DLD1 (cell line): ENCODE measurements at regions not wholly inside any gene's neighbourhood (a gene's known extent, or its start where the extent isn't known, plus 50 kb on each side); places are given as distances from the start of the nearest gene placed in this dataset.

Source experiments
- in situ Hi-C: cut with HindIII; loops from 2 replicates; pipeline ENCODE4 v1.10.0; 2017; ENCODE audit warnings: low sequenced_read_pairs

DNA sequence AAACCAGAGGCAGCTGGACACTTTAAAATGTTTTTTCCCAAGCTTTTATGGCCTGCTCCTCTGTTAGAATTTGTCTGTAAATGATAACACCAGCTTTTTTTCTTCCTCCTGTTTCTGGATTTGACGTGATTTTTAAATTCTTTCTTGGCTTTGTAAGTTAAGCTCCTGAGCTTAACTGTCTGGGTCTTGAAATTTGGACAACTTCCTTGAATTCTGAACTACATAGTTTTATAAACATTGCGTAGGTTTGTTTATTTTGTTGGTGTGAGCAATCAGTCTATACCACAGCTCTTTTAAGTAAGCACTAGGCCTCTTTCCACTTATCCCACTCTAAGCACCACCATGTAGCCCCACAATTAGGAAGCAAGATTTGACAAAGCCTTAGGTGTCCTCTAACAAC is 144.4 kb upstream of the GUCY1A1 start:
- in situ Hi-C loops: no loop called here

DNA sequence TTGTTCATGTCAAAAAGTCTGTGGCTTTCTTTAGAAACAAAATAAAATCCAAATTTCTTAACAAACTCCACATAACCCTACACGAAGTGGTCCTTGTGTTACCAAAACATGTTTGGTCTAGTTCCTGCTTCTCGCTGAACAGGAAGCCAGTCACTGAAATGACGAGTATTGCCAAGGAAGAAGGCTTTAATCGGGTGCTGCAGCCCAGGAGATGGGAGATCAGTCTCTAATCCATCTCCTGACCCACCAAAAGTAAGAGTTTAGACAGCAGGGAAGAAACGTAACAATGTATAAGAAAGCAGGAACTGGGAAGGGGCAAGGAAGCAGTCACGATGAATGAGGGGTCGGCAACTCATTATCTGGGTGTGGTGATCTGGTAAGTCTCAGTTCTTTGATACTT is 144.6 kb upstream of the MAP9 start:
- in situ Hi-C loops: no loop called here

DNA sequence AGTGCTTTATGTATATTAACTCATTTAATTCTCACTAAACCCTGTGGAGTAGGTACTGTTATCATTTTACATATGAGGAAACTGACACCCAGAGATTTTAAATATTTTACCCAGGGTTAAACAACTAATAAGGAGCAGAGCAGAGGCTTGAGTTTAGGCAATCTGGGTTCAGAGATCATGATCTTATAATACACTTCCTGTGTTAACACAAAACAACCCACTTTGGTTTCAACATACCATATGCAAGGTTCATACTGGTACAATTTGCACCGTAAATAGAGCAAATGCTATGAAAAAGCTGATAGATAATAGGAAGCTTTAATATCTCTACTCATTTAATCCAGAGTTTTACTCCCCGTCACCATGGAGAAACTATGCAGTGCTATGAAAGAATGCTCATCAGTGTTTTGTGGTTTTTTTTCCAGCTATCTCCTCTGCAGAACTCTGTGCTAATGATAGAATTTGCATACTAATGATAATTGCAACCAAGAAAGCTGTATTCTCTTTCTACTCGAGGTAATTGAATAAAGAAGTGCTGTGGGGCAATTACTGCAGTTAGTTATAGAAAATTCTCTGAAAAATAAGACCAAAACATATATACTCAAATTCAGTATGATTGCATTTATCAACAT is 138.8 kb upstream of the MAP9 start:
- in situ Hi-C loops: no loop called here

DNA sequence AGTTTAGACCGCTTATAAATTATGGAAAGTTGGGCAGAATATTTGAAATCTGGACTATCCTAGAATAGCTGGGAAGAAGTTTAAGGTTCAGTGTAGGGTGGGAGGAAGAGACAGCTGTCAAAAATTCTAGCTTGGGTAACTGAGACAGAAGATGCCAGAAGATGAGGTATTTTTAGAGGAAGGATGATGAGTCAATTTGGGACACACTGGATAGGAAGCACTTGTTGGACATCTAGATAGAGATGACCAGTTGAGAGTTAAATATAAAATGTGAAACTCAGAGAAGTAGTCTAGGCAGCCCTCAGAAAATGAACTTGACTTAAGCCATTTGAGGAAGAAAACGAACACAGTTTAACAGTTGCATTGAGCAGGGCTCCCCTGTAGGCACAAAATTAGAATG is 137.9 kb upstream of the MAP9 start:
- in situ Hi-C loops: no loop called here

DNA sequence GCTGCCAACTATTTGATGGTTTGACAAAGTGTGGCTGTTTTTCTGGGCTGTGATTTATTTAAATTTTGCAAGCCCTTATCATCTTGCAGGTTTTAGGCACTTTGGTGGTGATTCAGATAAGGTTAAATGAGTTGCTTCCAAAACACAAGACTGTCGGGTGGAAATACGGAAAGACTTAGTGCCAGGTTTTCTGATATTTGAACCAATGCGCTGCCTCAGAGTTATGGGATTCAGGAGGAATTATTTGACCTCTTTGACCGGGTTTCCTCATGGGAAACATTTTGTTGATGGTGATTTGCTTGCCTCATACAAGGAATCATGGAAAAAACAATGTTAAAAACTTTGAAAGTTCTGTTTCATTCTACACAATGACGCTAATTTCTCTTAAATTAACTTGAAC is 136.1 kb upstream of the MAP9 start:
- in situ Hi-C loops: no loop called here

DNA sequence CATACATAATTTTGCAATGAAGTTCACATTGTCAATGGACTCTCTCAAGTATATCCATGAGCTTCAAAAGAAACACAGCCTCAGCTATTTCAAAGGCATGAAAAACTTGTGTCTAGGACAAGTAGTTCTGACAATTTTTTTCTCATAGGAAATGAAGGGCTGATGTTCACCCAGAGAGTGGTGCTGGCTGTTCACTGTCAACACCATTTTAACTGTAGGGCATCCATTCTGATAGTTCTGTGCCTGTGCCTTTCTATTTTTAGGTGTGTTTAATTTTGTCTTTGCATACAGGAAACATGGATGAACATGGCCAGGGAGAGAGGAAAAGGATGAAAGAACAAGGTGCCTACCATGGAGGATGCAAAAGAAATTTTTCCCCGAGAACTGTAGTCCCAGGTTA is 135.3 kb upstream of the MAP9 start:
- in situ Hi-C loops: no loop called here

DNA sequence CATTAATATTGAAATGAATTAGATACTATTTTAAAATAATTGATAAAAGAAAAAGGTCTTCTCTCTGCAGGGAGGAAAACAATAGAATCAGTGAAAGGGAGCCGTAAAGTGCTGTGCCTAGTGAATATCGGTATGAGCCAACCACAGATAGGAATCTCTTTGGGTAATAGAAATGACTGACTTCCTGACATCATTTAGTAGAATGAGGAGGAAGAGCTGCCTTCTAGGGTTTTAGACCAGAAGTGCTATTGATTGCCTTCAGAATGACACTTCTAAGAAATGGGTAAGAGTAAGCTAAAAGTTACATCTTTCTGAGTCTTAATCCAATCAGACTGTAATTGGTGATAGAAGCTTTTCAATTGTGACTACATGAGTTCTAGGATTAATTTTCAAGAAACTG is 134.0 kb upstream of the MAP9 start:
- in situ Hi-C loops: no loop called here

DNA sequence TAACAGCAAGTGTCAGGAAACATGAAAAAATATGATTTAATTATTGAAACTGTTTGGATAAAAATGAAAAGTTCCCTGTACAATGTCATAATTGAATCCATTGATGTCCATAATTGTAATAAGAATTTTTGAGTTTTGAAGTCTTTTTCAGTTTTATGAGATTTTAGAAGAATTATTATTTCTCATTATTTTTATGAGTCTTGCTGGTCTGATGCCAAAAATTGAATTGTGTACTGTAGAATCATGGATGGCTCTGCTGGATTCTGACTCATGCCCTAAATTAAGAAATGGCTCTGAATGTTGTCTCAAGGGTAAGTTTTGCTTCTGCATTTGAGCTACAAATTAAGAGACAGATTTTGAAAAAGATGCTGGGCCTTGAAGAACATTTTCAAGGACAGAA is 132.8 kb upstream of the MAP9 start:
- in situ Hi-C loops: no loop called here

DNA sequence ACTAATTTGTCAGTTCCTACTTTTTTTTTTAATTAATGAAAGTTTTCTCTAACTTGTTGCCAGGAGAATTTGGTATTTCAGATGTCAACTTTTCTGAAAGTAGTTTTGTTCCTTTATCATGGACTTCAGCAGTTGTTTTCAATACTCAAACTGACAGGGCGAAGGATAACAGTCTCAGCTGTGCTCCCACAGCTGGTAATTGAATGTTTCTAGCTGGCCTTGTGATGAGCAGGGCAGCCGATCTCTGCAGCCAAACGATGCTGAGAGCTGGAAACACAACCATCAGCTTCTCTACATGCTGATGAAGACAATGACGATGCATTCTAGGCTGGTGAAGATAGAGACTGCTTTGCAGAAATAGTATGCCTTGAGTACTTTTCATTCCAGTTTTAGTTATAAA is 130.0 kb upstream of the MAP9 start:
- in situ Hi-C loops: no loop called here

DNA sequence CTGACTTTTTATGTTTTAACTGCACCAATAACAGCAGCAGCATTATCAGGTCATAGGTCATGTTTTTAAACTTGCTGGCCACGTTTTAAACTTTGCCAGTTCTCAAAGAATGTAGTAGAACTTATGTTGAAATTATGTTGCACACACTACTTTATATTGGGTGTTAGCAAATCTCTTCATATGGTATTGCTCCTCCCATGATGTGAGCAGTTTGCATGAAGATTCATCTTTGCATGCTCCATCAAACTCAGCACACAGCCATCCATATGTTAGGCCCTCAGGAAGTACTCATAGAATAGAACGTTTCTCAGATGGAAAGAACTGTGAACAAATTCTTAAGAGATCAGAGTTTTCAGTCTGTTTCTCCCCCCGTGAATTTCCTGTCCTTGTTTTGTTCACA is 128.6 kb upstream of the MAP9 start:
- in situ Hi-C loops: no loop called here

DNA sequence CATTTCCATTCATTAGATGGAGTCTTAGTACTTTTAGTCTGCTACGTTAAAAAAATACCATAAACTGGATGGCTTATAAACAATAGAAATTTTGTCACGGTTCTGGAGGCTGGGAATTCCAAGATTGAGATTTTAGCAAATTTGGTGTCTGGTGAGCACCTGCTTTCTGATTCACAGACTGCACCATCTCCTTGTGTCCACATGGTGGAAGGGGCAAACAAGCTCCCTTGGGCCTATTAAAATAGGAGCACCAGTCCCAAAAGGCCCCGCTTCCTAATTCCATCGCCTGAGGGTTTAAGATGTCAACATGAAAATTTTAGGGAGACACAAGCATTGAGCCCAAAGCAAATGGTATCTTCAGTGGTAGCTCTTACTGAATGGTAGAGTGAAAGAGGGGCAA is 120.5 kb upstream of the MAP9 start:
- in situ Hi-C loops: no loop called here

DNA sequence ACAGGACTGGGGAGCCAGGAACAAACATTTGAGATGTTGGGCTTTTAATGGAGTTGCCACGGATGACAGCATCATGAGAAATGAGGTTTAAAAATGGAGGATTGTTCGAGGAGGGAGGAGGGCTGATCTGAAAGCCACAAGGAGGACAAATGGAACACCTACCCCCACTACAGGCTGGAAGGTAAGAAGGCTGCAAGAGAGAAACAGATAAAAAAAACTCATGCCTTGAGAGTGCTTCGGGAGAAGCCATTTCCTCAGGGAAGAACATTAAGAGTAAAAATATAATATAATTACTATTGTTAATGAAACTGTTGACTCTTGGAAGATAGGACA is 119.5 kb upstream of the MAP9 start:
- in situ Hi-C loops: no loop called here

DNA sequence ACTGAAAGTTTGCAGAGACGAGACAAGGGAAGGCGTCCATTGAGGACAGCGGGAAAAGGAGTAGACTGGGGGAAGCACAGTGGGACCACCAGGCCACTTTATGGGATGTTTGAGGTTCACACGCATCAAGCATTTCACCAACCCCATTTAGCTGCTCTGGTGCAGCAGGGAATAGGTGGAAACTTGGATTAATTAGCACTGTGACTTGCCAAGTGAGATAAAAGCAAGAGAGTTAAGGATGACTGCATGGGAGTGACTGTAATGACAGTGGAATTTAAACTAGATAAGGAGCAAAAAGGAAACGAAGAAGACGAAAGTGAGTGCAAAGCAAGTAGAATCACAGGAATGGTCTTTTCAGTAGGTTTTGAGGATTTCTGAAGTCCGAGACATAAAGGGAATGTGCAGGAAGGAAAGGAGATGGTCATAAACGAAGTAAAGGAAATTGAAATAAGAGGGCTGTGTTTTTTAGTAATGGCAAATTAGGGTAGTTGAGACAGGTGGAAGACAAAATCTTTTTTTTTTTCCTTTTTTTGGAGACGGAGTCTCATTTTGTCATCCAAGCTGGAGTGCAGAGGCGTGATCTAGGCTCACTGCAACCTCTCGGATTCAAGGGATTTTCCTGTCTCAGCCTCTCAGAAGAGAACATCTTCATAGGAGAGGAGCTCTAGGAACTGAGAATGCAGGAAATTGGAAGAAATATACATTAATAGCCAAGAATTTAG is 119.0 kb upstream of the MAP9 start:
- in situ Hi-C loops: no loop called here

DNA sequence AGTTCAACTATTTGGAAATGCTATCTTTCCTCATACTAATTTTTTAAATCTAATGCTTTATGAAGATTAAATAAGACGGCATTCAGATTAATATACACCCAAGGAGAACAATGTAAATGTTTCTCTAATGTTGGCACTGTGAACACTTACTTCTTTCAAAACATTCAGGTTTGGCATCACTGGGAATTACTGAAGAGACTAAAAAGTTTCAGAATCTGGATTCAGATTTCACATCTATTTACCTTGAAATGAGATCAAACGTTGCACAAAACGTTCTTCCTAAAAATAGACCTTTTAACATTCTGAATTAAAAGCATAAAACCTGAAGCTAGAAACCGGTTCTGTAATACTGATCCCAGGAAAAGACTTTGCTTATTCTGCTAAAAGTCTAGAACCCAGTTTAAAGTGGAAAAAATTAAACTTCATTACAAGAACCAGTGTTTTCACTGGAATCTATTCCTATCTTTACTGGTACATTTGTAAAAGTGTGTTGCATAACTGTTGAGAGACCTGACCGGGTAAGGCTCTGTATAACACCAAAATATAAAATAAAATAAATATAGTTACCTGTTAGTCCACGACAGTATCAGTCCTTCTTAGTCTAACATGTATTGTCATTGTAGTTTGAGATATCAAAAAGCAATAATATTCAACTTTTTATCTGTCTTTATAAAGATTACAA is 117.4 kb upstream of the MAP9 start:
- in situ Hi-C loops: no loop called here

DNA sequence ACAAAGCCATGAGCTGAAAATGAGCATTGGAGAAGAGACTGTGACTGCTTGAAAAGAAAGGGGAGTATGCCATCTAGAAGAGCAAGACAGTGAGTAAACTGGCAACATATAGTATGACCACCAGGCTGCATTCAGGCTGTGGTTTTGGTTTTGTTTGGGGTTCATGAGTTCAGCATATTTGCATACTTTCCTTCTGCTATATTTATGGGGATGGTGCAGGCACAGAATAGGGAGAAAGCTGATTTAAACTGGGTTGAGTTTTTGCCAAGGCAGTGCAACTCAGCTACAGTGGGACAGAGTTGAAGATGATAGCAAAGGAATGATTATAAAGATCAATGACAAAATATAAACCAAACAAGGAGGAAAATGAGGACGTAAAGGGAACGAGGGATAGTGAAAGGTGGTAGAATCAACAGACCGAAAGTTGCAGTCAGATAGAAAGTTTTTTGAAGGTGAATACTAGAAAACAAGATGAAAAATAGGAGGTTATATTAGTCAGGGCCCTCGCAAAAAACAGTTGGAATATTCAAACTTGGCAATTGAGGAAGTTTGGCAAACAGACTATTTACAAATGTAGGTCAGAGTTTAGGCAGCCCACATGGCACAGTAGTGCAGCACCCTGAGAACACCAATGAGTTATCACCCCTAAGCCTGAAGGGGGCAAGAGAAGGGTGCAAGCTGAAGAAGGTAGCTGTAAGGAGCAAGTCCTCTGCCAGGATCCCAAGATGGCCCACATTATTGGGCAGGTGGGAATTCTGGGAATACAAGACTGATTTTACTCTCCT is 114.8 kb upstream of the MAP9 start:
- in situ Hi-C loops: no loop called here

DNA sequence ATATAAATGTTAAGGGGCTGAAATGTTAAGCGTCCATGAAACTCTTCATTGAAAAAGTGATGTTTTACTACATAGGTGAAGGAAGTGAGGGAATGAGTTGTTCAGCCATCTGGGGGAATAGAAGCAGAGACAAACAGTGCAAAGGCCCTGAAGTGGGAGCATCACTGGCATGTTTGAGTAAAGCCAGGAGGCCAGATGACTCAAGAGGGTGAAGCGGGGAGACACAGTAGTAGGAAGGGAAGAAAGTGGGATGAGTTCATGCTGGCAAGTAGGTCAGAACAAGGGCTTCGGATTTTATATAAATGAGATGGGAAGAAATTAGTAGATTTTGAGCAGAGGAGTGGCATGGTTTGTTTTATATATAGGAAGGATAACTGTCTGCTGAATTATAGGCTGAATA is 112.5 kb upstream of the MAP9 start:
- in situ Hi-C loops: no loop called here

DNA sequence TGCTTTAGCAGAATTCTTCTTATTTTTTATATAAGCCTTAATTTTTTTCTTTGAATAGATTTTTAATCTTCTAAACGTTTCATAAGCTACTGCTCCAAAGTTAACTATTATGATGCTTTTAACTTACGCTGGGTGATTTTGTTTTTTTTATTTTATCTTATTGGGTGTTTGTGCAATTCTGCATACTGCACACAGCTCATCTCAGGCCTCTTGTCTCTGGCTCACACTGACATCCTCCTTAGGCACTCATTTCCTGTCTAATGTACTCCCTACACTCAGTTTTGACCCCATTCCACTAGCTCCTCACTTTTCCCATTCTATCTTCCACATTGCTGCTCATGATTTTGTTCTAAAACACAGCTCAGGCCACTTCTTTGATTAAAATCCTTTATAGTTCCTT is 111.9 kb upstream of the MAP9 start:
- in situ Hi-C loops: no loop called here

DNA sequence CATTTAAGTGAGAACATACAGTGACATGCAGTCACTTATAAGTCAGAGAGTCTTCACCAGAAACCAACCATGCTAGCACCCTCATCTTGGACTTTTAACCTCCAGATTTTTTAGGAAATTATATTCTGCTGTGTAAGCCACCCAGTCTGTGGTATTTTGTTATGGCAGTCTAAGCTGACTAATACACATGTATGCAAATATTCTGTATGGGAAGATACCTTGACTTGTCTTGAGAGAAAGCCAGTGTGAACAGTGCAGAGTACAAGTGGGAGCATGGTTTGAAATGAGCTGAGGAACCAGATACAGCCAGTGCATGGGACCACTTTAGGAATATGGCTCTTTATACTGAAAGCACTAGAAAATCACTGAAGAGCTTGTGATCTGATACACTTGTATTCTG is 110.4 kb upstream of the MAP9 start:
- in situ Hi-C loops: no loop called here

DNA sequence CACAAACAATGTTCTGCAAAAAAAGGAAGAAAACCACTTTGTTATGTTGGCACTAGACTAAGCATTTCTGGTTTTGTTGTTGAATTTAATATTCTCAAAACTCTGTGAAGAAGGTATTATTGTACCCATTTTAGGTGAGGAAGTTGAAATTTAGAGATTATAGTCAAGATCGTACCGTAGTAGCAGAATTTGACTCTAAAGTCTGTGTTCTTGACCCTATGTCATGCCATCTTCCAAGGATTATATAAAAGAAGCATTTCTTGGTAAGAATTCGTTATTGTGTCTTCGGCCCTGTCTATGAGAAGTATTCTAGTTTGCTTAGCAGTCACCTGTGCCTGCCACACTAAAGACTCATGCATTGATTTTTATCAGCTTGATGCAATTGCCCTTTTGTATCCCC is 104.4 kb upstream of the MAP9 start:
- in situ Hi-C loops: no loop called here

DNA sequence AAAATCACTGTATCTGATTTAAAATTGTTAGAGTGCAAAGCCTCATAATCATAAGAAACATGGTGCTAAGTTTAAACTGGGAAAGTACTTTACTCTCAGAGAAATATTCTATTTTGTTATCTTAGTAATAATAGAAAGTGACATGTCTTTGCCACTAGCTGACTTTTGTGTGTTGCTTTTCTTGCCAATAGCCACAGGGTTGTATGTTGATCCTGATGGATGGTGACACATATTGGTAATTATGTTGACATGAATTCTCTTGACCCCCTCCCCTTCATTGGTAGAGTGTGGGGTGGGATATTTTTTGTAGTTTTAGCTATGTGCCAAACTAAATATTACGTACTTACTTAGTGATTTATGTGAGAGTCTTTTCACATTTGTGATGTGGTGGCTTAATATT is 103.1 kb upstream of the MAP9 start:
- in situ Hi-C loops: no loop called here

DNA sequence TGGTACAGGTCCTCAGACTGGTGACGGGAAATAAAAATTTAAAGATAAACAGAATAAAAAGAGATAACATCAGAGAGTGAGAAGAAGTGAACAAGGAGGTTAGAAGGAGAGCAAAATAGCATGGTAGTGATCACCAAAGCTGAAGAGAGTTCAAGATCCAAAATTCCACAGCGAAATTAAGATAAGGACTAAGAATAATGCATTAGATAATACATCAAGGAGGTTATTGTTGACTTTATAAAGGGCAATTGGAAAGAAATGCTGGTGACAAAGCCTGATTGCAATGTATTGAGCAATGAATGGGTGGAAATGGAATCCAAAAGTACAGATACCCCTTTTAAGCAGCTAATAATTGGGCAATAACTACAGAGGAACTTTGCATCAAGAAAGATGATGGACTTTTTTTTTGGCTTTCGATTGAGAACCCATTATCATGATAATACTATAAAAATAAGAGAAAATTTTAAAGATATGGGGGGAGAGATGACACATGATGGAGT is 101.6 kb upstream of the MAP9 start:
- in situ Hi-C loops: no loop called here

DNA sequence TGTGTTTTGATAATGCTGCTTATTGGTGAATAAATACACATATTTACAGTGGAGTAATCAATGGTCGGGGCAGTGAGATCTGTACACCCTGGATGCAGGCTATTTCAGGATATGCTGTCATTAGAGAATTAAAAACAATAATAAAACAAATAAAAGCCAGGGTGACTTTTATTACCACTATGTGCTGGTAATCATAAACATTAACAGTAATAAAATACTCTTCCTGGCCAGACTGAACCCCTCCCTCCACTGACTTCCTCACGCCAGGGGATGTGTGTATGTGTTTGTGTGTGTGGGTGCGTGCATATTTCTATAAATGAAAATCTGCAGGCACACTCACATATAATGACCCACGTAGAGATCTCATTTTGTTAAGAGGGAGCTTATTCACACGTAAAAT is 98.0 kb upstream of the MAP9 start:
- in situ Hi-C loops: no loop called here
